Mesothelial cell of epicardium (in vitro differentiated cells): ENCODE measurements at regions not wholly inside any gene's neighbourhood (a gene's known extent, or its start where the extent isn't known, plus 50 kb on each side); places are given as distances from the start of the nearest gene placed in this dataset.

Experiments used
- DNase-seq, 2 experiments: peaks; one replicate each; pipeline ENCODE4 v3.0.0; 2021; ENCODE audit warnings: low spot score in 2 of 2; ENCODE audit not compliant: unreplicated experiment in 2 of 2
- H3K27ac Mint-ChIP-seq: 2 replicates; pipeline ENCODE4 v1.8.0; 2021; ENCODE audit warnings: mixed read lengths
- H3K27me3 Mint-ChIP-seq: 2 replicates; pipeline ENCODE4 v1.8.0; 2021; ENCODE audit warnings: low read depth, mixed read lengths
- H3K36me3 Mint-ChIP-seq: 2 replicates; pipeline ENCODE4 v1.8.0; 2021; ENCODE audit warnings: mixed read lengths
- H3K4me1 Mint-ChIP-seq: 2 replicates; pipeline ENCODE4 v1.8.0; 2021; ENCODE audit warnings: mixed read lengths
- H3K4me3 Mint-ChIP-seq: 2 replicates; pipeline ENCODE4 v1.8.0; 2021; ENCODE audit warnings: mild to moderate bottlenecking, moderate library complexity, mixed read lengths
- H3K9me3 Mint-ChIP-seq: 2 replicates; pipeline ENCODE4 v1.8.0; 2021; ENCODE audit warnings: mixed read lengths
- TF ChIP-seq, protein P1 (sequence below): fragments of 200-600 bp; sonication (generic); IDR thresholded peaks from one replicate; pipeline ENCODE4 v1.5.0; 2021; ENCODE audit warnings: antibody characterized with exemption; ENCODE audit not compliant: unreplicated experiment

- no peaks in the 10 kb centered on the region for H3K9me3 Mint-ChIP-seq
- H3K4me3 Mint-ChIP-seq = no peak overlapping the region
- peaks cover 4% of the 10 kb centered on the region for H3K27me3 Mint-ChIP-seq
- no peak overlapping the region for H3K27ac Mint-ChIP-seq
- no peaks in the 10 kb centered on the region for H3K36me3 Mint-ChIP-seq
- DNase-seq = peak in 1 of 2 experiments; percentile 3
- TF ChIP-seq, protein P1, sequence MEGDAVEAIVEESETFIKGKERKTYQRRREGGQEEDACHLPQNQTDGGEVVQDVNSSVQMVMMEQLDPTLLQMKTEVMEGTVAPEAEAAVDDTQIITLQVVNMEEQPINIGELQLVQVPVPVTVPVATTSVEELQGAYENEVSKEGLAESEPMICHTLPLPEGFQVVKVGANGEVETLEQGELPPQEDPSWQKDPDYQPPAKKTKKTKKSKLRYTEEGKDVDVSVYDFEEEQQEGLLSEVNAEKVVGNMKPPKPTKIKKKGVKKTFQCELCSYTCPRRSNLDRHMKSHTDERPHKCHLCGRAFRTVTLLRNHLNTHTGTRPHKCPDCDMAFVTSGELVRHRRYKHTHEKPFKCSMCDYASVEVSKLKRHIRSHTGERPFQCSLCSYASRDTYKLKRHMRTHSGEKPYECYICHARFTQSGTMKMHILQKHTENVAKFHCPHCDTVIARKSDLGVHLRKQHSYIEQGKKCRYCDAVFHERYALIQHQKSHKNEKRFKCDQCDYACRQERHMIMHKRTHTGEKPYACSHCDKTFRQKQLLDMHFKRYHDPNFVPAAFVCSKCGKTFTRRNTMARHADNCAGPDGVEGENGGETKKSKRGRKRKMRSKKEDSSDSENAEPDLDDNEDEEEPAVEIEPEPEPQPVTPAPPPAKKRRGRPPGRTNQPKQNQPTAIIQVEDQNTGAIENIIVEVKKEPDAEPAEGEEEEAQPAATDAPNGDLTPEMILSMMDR = no peak
- peaks cover 4% of the 10 kb centered on the region for H3K4me1 Mint-ChIP-seq
Measured at GRCh38 chr22:49011379-49011768, 816.3 kb downstream of the BRD1 start.

DNA sequence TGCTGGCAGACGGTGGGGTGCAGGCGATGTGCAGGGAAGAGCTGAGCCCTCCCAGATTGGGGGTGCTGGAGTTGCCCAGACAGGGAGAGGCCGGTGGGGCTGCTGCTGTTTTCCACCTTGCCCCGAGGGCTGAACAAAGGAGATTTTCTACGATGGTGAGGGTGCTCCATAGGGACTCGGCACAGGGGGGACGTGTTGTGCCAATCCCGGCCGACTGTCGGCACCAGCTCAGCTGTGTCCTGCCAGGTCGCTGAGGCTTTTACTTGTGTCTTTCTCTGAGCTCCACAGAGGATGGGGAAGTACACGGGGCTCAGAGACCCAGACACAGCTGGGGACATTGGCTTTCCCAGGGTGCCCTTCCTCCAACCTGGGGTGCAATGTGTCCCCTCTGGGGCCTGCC is 816.8 kb downstream of the BRD1 start:
- Mint-ChIP-seq H3K4me3 (no peak overlapping the region), H3K27me3 (peaks cover 4% of the 10 kb centered on the region), H3K4me1 (peaks cover 4% of the 10 kb centered on the region), H3K27ac (no peak overlapping the region), H3K36me3 (no peaks in the 10 kb centered on the region), H3K9me3 (no peaks in the 10 kb centered on the region)
- TF ChIP-seq, protein P1 = no peak
- DNase-seq = peak in 1 of 2 experiments; percentile 14

DNA sequence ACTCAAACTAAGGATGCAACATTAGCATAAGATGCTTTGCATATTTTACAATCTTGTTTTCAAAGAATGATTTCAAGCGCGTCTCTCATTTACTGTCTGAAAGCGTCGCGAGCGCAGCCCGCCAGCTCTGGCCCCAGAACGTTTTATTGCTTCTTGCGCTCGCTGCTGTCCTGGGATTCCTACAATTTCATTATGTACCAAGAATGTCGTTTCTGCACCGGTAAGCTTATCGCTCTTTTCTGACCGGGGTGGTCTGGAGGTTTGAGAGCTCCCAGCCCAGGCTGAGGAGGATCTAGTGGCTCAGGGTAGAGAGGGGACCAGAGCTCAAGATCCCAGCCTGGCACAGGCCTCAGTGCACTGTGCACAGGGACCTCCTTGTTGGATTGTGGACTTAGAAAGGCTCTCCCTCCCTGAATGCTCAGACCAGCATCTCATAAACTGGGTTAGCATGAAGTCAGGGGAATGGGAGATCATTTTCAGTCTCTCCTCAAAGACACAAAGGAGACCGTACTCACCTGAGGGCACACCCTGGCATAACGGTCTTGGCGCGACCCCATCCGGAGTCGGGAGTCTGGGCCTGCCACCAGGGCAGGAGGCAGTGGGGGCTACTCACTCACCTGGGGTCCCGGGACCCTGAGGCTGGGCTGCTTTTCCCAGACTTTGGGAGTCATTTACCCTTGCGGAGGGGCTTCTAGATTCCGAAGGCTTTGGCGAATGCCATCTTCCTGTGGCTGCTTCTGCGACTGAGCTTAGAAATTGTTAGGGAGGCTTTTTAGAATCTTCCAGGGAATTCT is 817.4 kb downstream of the BRD1 start:
- peaks cover 4% of the 10 kb centered on the region for H3K27me3 Mint-ChIP-seq
- peak in 1 of 2 experiments; percentile 31 for DNase-seq
- H3K27ac Mint-ChIP-seq = no peak overlapping the region
- no peaks in the 10 kb centered on the region for H3K36me3 Mint-ChIP-seq
- no peaks in the 10 kb centered on the region for H3K9me3 Mint-ChIP-seq
- peaks cover 4% of the 10 kb centered on the region for H3K4me1 Mint-ChIP-seq
- H3K4me3 Mint-ChIP-seq = no peak overlapping the region
- TF ChIP-seq, protein P1 = no peak

- H3K9me3 Mint-ChIP-seq = peaks cover under 1% of the 10 kb centered on the region
- DNase-seq = peak in 1 of 2 experiments; percentile 6
- H3K36me3 Mint-ChIP-seq = no peaks in the 10 kb centered on the region
- no peak overlapping the region for H3K4me3 Mint-ChIP-seq
- H3K27me3 Mint-ChIP-seq = peaks cover 4% of the 10 kb centered on the region
- no peak overlapping the region for H3K27ac Mint-ChIP-seq
- peaks cover 4% of the 10 kb centered on the region for H3K4me1 Mint-ChIP-seq
- TF ChIP-seq, protein P1 = no peak
Measured at GRCh38 chr22:49009359-49010063, 818.2 kb downstream of the BRD1 start.

DNA sequence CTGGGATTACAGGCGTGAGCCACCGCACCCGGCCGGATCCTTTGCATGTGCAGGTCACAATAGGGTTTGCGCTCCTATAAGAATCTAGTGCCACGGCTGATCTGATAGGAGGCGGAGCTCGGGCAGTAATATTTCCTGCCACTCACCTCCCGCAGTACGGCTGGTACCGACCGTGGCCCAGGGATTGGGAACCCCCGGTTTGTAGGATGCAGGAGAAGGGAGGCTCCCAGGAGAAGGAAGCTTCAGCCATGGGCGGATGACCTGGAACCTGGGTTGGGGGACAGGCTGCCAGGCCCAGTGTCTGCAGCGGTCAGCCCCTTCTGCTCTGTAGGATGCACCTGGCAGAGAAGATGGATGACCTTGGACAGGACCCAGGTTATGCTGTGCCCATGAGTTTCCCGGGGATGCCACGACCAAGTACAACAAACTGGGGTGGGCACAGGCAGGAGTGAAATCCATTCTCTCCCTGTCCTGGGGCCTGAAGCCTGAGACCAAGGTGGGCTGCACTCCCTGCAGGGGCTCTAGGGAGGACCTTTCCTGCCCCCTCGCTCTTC is 818.9 kb downstream of the BRD1 start:
- Mint-ChIP-seq H3K36me3 (no peaks in the 10 kb centered on the region), H3K27ac (no peak overlapping the region), H3K4me1 (no peaks in the 10 kb centered on the region), H3K9me3 (peaks cover 4% of the 10 kb centered on the region), H3K4me3 (no peak overlapping the region), H3K27me3 (peaks cover 4% of the 10 kb centered on the region)
- peak in 1 of 2 experiments; percentile 35 for DNase-seq
- TF ChIP-seq, protein P1 = no peak
